Fibroblast of lung (primary cell): ENCODE measurements at regions not wholly inside any gene's neighbourhood (a gene's known extent, or its start where the extent isn't known, plus 50 kb on each side); places are given as distances from the start of the nearest gene placed in this dataset.

Source experiments
- CTCF ChIP-seq, 2 donors: IDR thresholded peaks in 1 of 2; conservative IDR thresholded peaks in 1 of 2; 1 replicate in 1 of 2; 2 replicates in 1 of 2; pipeline ENCODE4 v1.5.1; 2011 to 2012; ENCODE audit warnings: low read length in 2 of 2, control low read depth in 1 of 2, inconsistent platforms in 1 of 2, low read depth in 1 of 2, mild to moderate bottlenecking in 1 of 2
- EZH2 ChIP-seq: IDR thresholded peaks from 2 replicates; pipeline ENCODE4 v1.5.1; 2012; ENCODE audit warnings: low read length, control low read depth, mild to moderate bottlenecking; ENCODE audit errors: missing control alignments

GRCh38 chr7:153158149-153158548 is 398.6 kb downstream of the ACTR3B start:
- TF ChIP-seq EZH2 (no peak), CTCF (conservative IDR thresholded peaks at IDR 0.05 in 1 of 2, IDR thresholded peaks at IDR 0.05 in 1 of 2; ENCODE audit: low read depth in 1 of 2, low read length in 2 of 2) (no peak)
